ENCODE measurements at regions not wholly inside any gene's neighbourhood (a gene's known extent, or its start where the extent isn't known, plus 50 kb on each side); places are given as distances from the start of the nearest gene placed in this dataset.

- Mint-ChIP-seq H3K27ac (peak overlapping the region; percentile 93), H3K9me3 (no peaks in the 10 kb centered on the region), H3K27me3 (no peaks in the 10 kb centered on the region), H3K4me1 (ENCODE audit: unreplicated experiment) (peaks cover 52% of the 10 kb centered on the region), H3K36me3 (peaks cover 7% of the 10 kb centered on the region), H3K4me3 (peak overlapping the region; percentile 82)
- no peak for DNase-seq (ENCODE audit: extremely low spot score, unreplicated experiment)
- no peak for TF ChIP-seq CTCF (conservative IDR thresholded peaks at IDR 0.05)
Observed at GRCh38 chr12:124517260-124518050, 50.0 kb downstream of the NCOR2 start.

GRCh38 chr12:124516850-124517249 lies 50.6 kb downstream of the NCOR2 start:
- H3K36me3 Mint-ChIP-seq: peaks cover 7% of the 10 kb centered on the region
- no peaks in the 10 kb centered on the region for H3K27me3 Mint-ChIP-seq
- H3K27ac Mint-ChIP-seq: no peak overlapping the region
- H3K4me3 Mint-ChIP-seq: no peak overlapping the region
- peaks cover 53% of the 10 kb centered on the region for H3K4me1 Mint-ChIP-seq (ENCODE audit: unreplicated experiment)
- TF ChIP-seq CTCF (conservative IDR thresholded peaks at IDR 0.05): no peak
- H3K9me3 Mint-ChIP-seq: no peaks in the 10 kb centered on the region
- DNase-seq (ENCODE audit: extremely low spot score, unreplicated experiment): no peak

- no peak for TF ChIP-seq CTCF (conservative IDR thresholded peaks at IDR 0.05)
- Mint-ChIP-seq H3K9me3 (no peaks in the 10 kb centered on the region), H3K4me1 (ENCODE audit: unreplicated experiment) (peaks cover 54% of the 10 kb centered on the region), H3K4me3 (no peak overlapping the region), H3K36me3 (peaks cover 7% of the 10 kb centered on the region), H3K27me3 (no peaks in the 10 kb centered on the region), H3K27ac (peak overlapping the region; percentile 36)
- DNase-seq (ENCODE audit: extremely low spot score, unreplicated experiment): no peak
Observed at GRCh38 chr12:124515981-124516380, 51.4 kb downstream of the NCOR2 start.

- Mint-ChIP-seq H3K27me3 (no peaks in the 10 kb centered on the region), H3K9me3 (no peaks in the 10 kb centered on the region), H3K4me3 (peak overlapping the region; percentile 14), H3K4me1 (ENCODE audit: unreplicated experiment) (peaks cover 53% of the 10 kb centered on the region), H3K36me3 (peaks cover 7% of the 10 kb centered on the region), H3K27ac (peak overlapping the region; percentile 36)
- no peak for TF ChIP-seq CTCF (conservative IDR thresholded peaks at IDR 0.05)
- no peak for DNase-seq (ENCODE audit: extremely low spot score, unreplicated experiment)
Observed at GRCh38 chr12:124514996-124515932, 52.1 kb downstream of the NCOR2 start.

GRCh38 chr12:124514145-124514995 lies 53.0 kb downstream of the NCOR2 start:
- Mint-ChIP-seq H3K27me3 (no peaks in the 10 kb centered on the region), H3K4me3 (peak overlapping the region; percentile 11), H3K9me3 (no peaks in the 10 kb centered on the region), H3K4me1 (ENCODE audit: unreplicated experiment) (peaks cover 58% of the 10 kb centered on the region), H3K27ac (peak overlapping the region; percentile 41), H3K36me3 (peaks cover 7% of the 10 kb centered on the region)
- no peak for TF ChIP-seq CTCF (conservative IDR thresholded peaks at IDR 0.05)
- no peak for DNase-seq (ENCODE audit: extremely low spot score, unreplicated experiment)
